ENCODE measurements at regions not wholly inside any gene's neighbourhood (a gene's known extent, or its start where the extent isn't known, plus 50 kb on each side); places are given as distances from the start of the nearest gene placed in this dataset.
A peak's percentile ranks its signal among the peaks of the same experiment; 100 is the strongest.

DNA sequence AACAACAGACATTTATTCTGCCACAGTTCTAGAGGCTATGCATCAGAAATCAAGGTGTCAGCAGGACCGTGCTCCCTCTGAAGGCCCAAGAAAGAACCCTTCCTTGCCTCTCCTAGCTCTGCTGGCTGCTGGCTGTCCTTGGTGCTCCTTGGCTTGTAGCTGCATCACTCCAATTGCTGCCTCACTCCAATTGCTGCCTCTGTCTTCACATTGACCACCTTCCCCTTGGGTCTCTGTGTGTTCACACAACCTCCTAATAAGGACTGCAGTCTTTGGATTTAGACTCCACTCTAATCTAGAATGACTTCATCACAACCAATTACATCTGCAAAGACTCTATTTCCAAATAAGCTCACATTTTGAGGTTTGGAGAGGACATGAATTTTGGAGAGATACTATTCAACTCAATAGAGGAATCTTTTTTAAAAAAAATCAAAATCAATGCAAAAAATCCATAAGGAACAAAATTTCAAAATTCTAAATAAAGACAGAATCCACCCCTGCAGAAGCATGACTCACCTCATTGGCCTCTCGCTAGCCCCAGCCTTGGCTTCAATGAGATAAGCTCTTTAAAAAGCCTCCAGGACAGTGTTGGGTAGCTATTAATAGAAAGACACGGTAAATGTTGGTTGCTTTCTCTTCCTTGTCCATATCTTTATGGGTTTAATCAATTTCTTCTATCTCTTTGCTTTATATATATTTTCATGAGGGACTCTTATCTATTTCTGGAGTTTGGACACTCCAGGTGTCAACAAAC lies 267.6 kb upstream of the MGAT5 start:
- intact Hi-C loops (cut with DNase I): no loop called here
- TF ChIP-seq POLR2A (IDR thresholded peaks at IDR 0.05): no peak
- TF ChIP-seq, protein P1, sequence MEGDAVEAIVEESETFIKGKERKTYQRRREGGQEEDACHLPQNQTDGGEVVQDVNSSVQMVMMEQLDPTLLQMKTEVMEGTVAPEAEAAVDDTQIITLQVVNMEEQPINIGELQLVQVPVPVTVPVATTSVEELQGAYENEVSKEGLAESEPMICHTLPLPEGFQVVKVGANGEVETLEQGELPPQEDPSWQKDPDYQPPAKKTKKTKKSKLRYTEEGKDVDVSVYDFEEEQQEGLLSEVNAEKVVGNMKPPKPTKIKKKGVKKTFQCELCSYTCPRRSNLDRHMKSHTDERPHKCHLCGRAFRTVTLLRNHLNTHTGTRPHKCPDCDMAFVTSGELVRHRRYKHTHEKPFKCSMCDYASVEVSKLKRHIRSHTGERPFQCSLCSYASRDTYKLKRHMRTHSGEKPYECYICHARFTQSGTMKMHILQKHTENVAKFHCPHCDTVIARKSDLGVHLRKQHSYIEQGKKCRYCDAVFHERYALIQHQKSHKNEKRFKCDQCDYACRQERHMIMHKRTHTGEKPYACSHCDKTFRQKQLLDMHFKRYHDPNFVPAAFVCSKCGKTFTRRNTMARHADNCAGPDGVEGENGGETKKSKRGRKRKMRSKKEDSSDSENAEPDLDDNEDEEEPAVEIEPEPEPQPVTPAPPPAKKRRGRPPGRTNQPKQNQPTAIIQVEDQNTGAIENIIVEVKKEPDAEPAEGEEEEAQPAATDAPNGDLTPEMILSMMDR (IDR thresholded peaks at IDR 0.05): no peak
- H3K36me3 ChIP-seq: no peaks in the 10 kb centered on the region
- H3K9me3 ChIP-seq: no peaks in the 10 kb centered on the region
- peak overlapping the region; percentile 69 to 77 (median 75) for H3K27ac ChIP-seq
- no peak overlapping the region for H3K4me3 ChIP-seq (replicated peaks in 1 of 3)
- WGBS, 2 donors: 50 to 68% methylated on average over 3 of the region's 3 CpGs
- H3K27me3 ChIP-seq: no peaks in the 10 kb centered on the region
- peak in 1 of 2 donors; percentile 27 for DNase-seq
- H3K4me1 ChIP-seq: peaks cover 24 to 28% of the 10 kb centered on the region in 2 donors

DNA sequence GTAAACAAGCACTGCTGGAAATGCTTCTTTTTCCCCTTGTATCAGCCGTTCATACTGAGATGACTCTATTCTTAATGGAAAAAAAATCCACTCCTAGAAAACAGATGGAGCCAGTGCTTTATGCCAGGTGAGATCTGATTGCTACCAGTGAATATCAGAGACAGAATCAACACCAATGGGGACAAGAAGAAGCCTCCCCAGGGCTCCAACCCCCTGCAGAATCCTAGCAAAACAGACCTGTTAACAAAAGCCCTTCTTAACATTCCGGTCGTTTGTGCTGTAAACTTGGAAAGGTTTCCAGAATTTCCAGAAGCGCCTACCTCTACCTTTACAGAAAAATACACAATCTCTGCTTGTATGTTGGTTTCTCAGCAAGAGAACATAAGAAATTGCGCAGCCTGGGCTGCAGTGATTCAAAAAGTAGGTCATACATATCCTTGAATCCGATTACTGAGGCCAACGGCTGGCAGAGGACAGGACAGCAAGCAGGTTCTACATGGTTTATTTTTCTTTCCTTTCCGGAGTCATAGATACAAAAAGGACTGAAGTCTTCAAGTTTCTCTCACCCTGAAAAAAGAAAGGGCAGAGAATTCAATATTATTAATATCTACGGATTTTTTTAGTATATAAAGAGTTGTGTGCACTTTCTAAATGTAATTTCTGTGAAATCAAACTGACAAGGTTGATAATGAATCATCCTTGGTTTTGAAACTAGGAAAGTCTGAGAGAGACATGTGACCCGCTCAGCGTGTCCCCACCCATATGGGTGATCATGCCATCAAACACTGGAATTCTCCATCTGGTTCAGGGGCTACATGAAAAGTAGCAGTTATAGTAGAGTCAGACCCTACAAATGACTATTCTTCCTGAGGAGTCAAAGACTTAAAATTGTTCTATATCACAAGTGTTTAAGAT lies 266.7 kb upstream of the MGAT5 start:
- intact Hi-C loops (cut with DNase I): no loop called here
- WGBS, 2 donors: 32 to 42% methylated on average over 11 of the region's 11 CpGs

DNA sequence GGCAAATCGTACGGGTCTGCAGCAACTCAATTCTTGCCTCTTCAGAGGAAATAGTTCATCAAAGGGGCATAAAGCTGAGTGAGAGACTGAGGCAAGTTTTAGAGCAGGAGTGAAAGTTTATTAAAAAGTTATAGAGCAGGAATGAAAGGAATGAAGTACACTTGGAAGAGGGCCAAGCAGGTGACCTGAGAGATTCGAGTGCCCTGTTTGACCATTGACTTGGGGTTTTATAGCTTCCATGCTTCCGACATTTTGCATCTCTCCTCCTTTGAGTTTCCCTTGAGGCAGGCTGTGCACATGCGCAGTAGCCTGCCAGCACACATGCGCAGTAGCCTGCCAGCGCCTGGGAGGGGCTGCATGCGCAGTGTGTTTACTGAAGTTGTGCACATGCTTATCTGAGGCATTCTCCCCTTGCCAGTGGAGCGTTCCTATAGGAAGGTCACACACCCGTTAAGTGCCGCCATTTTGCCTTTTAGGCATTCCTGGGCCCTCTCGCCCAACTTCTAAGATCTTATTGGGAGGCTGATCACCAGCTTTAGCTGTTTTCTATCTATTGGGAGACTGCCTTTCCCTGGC lies 265.5 kb upstream of the MGAT5 start:
- WGBS, 2 donors: 85 to 88% methylated on average over 12 of the region's 12 CpGs
- peak in 1 of 2 donors; percentile 25 for DNase-seq
- no peaks in the 10 kb centered on the region for H3K36me3 ChIP-seq
- intact Hi-C loops (cut with DNase I): no loop called here
- no peaks in the 10 kb centered on the region for H3K9me3 ChIP-seq
- TF ChIP-seq, protein P1 (IDR thresholded peaks at IDR 0.05): no peak
- no peak for TF ChIP-seq POLR2A (IDR thresholded peaks at IDR 0.05)
- no peaks in the 10 kb centered on the region for H3K27me3 ChIP-seq
- peaks cover 38 to 44% of the 10 kb centered on the region in 2 donors for H3K4me1 ChIP-seq
- H3K4me3 ChIP-seq (replicated peaks in 1 of 3): no peak overlapping the region
- H3K27ac ChIP-seq: peak overlapping the region; percentile 69 to 77 (median 75)

More for the DNA sequence above, 266.7 kb upstream of the MGAT5 start:
- TF ChIP-seq POLR2A (IDR thresholded peaks at IDR 0.05): no peak
- TF ChIP-seq, protein P1 (IDR thresholded peaks at IDR 0.05): no peak
- H3K4me1 ChIP-seq: peaks cover 28 to 32% of the 10 kb centered on the region in 2 donors
- peak; percentile 80 to 81 for DNase-seq
- H3K9me3 ChIP-seq: no peaks in the 10 kb centered on the region
- H3K4me3 ChIP-seq (replicated peaks in 1 of 3): no peak overlapping the region
- no peaks in the 10 kb centered on the region for H3K36me3 ChIP-seq
- H3K27ac ChIP-seq: peak overlapping the region; percentile 69 to 77 (median 75)
- no peaks in the 10 kb centered on the region for H3K27me3 ChIP-seq

DNA sequence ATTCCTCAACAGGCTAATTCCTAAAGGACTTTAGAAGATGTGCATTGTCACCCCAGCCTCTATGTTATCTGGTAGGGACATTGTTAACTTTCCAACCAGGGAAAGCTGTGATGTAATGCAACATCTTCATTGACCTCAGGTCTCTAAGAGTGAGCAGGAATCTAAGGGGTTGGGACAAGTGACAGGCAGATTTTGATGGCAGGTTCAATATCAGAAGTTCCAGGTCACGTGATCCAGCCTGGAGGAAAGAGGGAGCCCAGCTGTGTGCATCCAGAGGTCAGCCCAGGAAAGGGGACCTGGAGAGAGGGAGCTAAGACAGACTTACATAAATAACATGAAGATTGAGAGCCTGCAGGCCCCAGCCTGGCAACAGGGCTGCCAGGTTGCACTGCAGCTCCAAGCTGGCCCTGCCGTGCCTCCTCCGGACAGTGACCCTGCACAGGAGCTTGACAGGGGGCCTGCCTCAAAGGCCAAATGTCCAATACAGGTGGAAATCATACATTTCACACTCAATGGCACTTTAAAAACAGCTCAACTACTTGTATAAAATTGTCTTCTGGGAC lies 262.2 kb upstream of the MGAT5 start:
- DNase-seq: no peak
- Histone ChIP-seq H3K9me3 (no peaks in the 10 kb centered on the region), H3K36me3 (no peaks in the 10 kb centered on the region), H3K27me3 (no peaks in the 10 kb centered on the region), H3K4me3 (replicated peaks in 1 of 3) (no peak overlapping the region), H3K27ac (peak overlapping the region; percentile 58 to 84 (median 77)), H3K4me1 (peaks cover 37 to 43% of the 10 kb centered on the region in 2 donors)
- intact Hi-C loops (cut with DNase I): no loop called here
- 68 to 69% methylated on average over 3 of the region's 3 CpGs for WGBS, 2 donors
- TF ChIP-seq, protein P1 (IDR thresholded peaks at IDR 0.05): no peak
- TF ChIP-seq POLR2A (IDR thresholded peaks at IDR 0.05): no peak
